GM12878 (cell line): ENCODE measurements at regions not wholly inside any gene's neighbourhood (a gene's known extent, or its start where the extent isn't known, plus 50 kb on each side); places are given as distances from the start of the nearest gene placed in this dataset.

Experiments
- ATAC-seq: fragments of 200-7000 bp; cut with Tn5 transposase; 3 replicates; pipeline ENCODE4 v1.9.1; 2020; ENCODE audit warnings: mild to moderate bottlenecking, moderate library complexity
- BruUV-seq: library from RNA; stranded (reverse); fragments of 400-500 nt; replicated peaks from 2 replicates; lab custom pipeline; 2021; lab: Mats Ljungman, UMichigan
- CTCF ChIA-PET: fragments of 300-600 bp; sonication (Branson Sonifier 250); formaldehyde crosslinking; extraction: SDS; loops from one replicate; lab custom pipeline; 2021; ENCODE audit warnings: inconsistent platforms; lab: Yijun Ruan, JAX
- POLR2A ChIA-PET: fragments of 350-600 bp; formaldehyde crosslinking; extraction: SDS; loops from one replicate; lab custom pipeline; 2021; ENCODE audit warnings: inconsistent platforms; lab: Charles Lee
- RAD21 ChIA-PET: fragments of 300-600 bp; sonication (Branson Sonifier 250); formaldehyde crosslinking; loops from one replicate; lab custom pipeline; 2023; ENCODE audit warnings: antibody characterized with exemption; ENCODE audit not compliant: unreplicated experiment; lab: Charles Lee
- SMC1A ChIA-PET: fragments of 300-600 bp; sonication (Branson Sonifier 250); formaldehyde crosslinking; loops from one replicate; lab custom pipeline; 2023; ENCODE audit not compliant: unreplicated experiment, uncharacterized antibody; lab: Charles Lee
- DNase-seq: peaks from one replicate; pipeline ENCODE4 v3.0.0-alpha.2; 2011; ENCODE audit warnings: low read depth, low spot score
- FAIRE-seq: peaks from 3 replicates; lab custom pipeline; 2011; peaks lifted over from hg19 to GRCh38; lab: Jason Lieb, UNC
- H2AFZ ChIP-seq: 2 replicates; pipeline ENCODE4 v1.6.0; 2011; ENCODE audit warnings: low read depth, low read length, control low read depth; ENCODE audit not compliant: control insufficient read depth
- H3K27ac ChIP-seq: 2 replicates; pipeline ENCODE4 v1.5.1; 2011; ENCODE audit warnings: control low read depth; ENCODE audit not compliant: control insufficient read depth, insufficient read depth
- H3K27me3 ChIP-seq, 2 experiments: replicated peaks in 1 of 2; 2 replicates each; pipeline versions ENCODE4 v1.6.0 to v1.6.1; 2011; ENCODE audit warnings: low read length in 1 of 2; ENCODE audit not compliant: control insufficient read depth in 2 of 2, insufficient read depth in 2 of 2
- H3K36me3 ChIP-seq, 2 experiments: 2 replicates each; pipeline ENCODE4 v1.5.1; 2011; ENCODE audit warnings: low read length in 1 of 2; ENCODE audit not compliant: control insufficient read depth in 2 of 2, insufficient read depth in 2 of 2
- H3K4me1 ChIP-seq: 2 replicates; pipeline ENCODE4 v1.6.1; 2011; ENCODE audit warnings: mild to moderate bottlenecking, low read length, moderate library complexity, mixed read lengths; ENCODE audit not compliant: control insufficient read depth, insufficient read depth
- H3K4me2 ChIP-seq: 2 replicates; pipeline ENCODE4 v1.6.0; 2011; ENCODE audit warnings: control low read depth; ENCODE audit not compliant: control insufficient read depth, insufficient read depth
- H3K4me3 ChIP-seq: fragments of 200-600 bp; sonication (generic); 2 replicates; pipeline ENCODE4 v1.5.1; 2016
- H3K79me2 ChIP-seq: 2 replicates; pipeline ENCODE4 v1.6.0; 2011; ENCODE audit warnings: low read length; ENCODE audit not compliant: control insufficient read depth, insufficient read depth
- H3K9ac ChIP-seq: 2 replicates; pipeline ENCODE4 v1.8.0; 2011; ENCODE audit warnings: low read length, control low read depth, mixed read lengths; ENCODE audit not compliant: control insufficient read depth, insufficient read depth
- H3K9me3 ChIP-seq: replicated peaks from 3 replicates; pipeline ENCODE4 v1.5.1; 2011; ENCODE audit warnings: mild to moderate bottlenecking, low read length; ENCODE audit not compliant: control insufficient read depth, insufficient read depth
- H4K20me1 ChIP-seq: 2 replicates; pipeline ENCODE4 v1.6.0; 2011; ENCODE audit not compliant: control insufficient read depth, insufficient read depth
- ESRRA ChIP-seq: IDR thresholded peaks from 2 replicates; pipeline ENCODE4 v1.6.1; 2012; ENCODE audit warnings: mild to moderate bottlenecking, low read length, improper control_type of control experiment
- LARP7 ChIP-seq: fragments of 450-650 bp; IDR thresholded peaks from 2 replicates; pipeline ENCODE4 v1.6.1; 2017; ENCODE audit warnings: mild to moderate bottlenecking
- NFXL1 ChIP-seq: fragments of 450-650 bp; IDR thresholded peaks from 2 replicates; pipeline ENCODE4 v1.6.1; 2017; ENCODE audit warnings: antibody characterized with exemption, mild to moderate bottlenecking, borderline replicate concordance
- NFYB ChIP-seq: IDR thresholded peaks from 2 replicates; pipeline ENCODE4 v1.6.1; 2011; ENCODE audit warnings: low read depth, mild to moderate bottlenecking, low read length, improper control_type of control experiment, moderate library complexity; ENCODE audit not compliant: insufficient read depth
- PBX3 ChIP-seq: IDR thresholded peaks from 2 replicates; pipeline ENCODE4 v1.6.1; 2011; ENCODE audit warnings: mild to moderate bottlenecking, low read depth, low read length, moderate library complexity; ENCODE audit not compliant: insufficient replicate concordance
- POLR2AphosphoS5 ChIP-seq: IDR thresholded peaks from 2 replicates; pipeline ENCODE4 v1.6.1; 2011; ENCODE audit warnings: mild to moderate bottlenecking, low read length, inconsistent platforms
- RELB ChIP-seq: fragments of 450-650 bp; IDR thresholded peaks from 2 replicates; pipeline ENCODE4 v1.6.1; 2017; ENCODE audit warnings: low read depth, mild to moderate bottlenecking, moderate library complexity
- SKIL ChIP-seq: fragments of 450-650 bp; IDR thresholded peaks from 2 replicates; pipeline ENCODE4 v1.6.1; 2017; ENCODE audit warnings: mild to moderate bottlenecking, low read depth, inconsistent platforms; ENCODE audit not compliant: poor library complexity, severe bottlenecking
- STAT1 ChIP-seq: fragments of 450-650 bp; conservative IDR thresholded peaks from 2 replicates; pipeline ENCODE4 v1.6.1; 2014; ENCODE audit warnings: antibody characterized with exemption, mild to moderate bottlenecking
- TCF7 ChIP-seq: IDR thresholded peaks from 2 replicates; pipeline ENCODE4 v1.6.1; 2014; ENCODE audit warnings: antibody characterized with exemption, borderline replicate concordance
- USF2 ChIP-seq: IDR thresholded peaks from 2 replicates; pipeline ENCODE4 v1.6.1; 2011; ENCODE audit warnings: low read depth, low read length, improper control_type of control experiment, borderline replicate concordance
- ZBED1 ChIP-seq: IDR thresholded peaks from 2 replicates; pipeline ENCODE4 v1.6.1; 2016; ENCODE audit warnings: borderline replicate concordance
- ZNF217 ChIP-seq: fragments of 450-650 bp; IDR thresholded peaks from 2 replicates; pipeline ENCODE4 v1.6.1; 2017; ENCODE audit warnings: antibody characterized with exemption, mild to moderate bottlenecking
- WGBS: methylation state at CpG from one replicate; pipeline ENCODE4 v1.1.6; 2016; ENCODE audit warnings: low lambda C conversion rate; ENCODE audit not compliant: insufficient replicate concordance, insufficient coverage; ENCODE audit errors: missing lambda C conversion rate; 5-methylcytosine and 5-hydroxymethylcytosine counted together
- in situ Hi-C: fragments of 300-500 bp; cut with MboI; formaldehyde crosslinking; loops from 9 replicates; pipeline ENCODE4 v1.14.3; 2018; ENCODE audit warnings: mixed read lengths
- intact Hi-C: fragments of 100-400 bp; cut with micrococcal nuclease; formaldehyde crosslinking; loops from one replicate; pipeline ENCODE4 v1.14.2; 2022; ENCODE audit not compliant: unreplicated experiment

- TF ChIP-seq SKIL (no peak), NFXL1 (no peak), POLR2AphosphoS5 (no peak), RELB (no peak), PBX3 (no peak), ESRRA (no peak), STAT1 (no peak)
Observed at GRCh38 chr14:97113339-97113738, 316.2 kb downstream of the VRK1 start (continued).

- DNase-seq (no peak), FAIRE-seq (no peak), ATAC-seq (no peak)
- intact Hi-C loops (no loop called here), in situ Hi-C loops (no loop called here)
- Histone ChIP-seq H3K79me2 (no peaks in the 10 kb centered on the region), H3K36me3 (no peaks in the 10 kb centered on the region), H3K27me3 (no peaks in the 10 kb centered on the region), H3K4me2 (no peak overlapping the region), H3K9me3 (no peaks in the 10 kb centered on the region), H3K4me1 (no peaks in the 10 kb centered on the region), H3K4me3 (no peak overlapping the region), H4K20me1 (no peaks in the 10 kb centered on the region), H2AFZ (no peak overlapping the region), H3K27ac (no peak overlapping the region), H3K9ac (no peak overlapping the region)
- ChIA-PET SMC1A (interaction anchor here (1.2 to 2.2 kb wide), 2 partner anchors 8 to 9 kb away, joined by 3 to 7 read pairs; no protein-coding TSS in a partner anchor), CTCF (interaction anchor here (1.3 kb wide), 1 partner anchor 12 kb away, joined by 4 read pairs; no protein-coding TSS in a partner anchor), RAD21 (interaction anchor here (1.0 kb wide), 1 partner anchor 9 kb away, joined by 3 read pairs; no protein-coding TSS in a partner anchor), POLR2A (no interaction called here)
- BruUV-seq = no TSS peak
- no peak for TF ChIP-seq NFYB
- no peak for TF ChIP-seq USF2
- no peak for TF ChIP-seq TCF7
- no peak for TF ChIP-seq ZNF217
- TF ChIP-seq ZBED1 = no peak
- TF ChIP-seq LARP7 = no peak
- 40% methylated on average over 3 of the region's 3 CpGs for WGBS
Observed at GRCh38 chr14:97116546-97116945, 319.4 kb downstream of the VRK1 start.
